Neural progenitor cell (in vitro differentiated cells): ENCODE measurements at regions not wholly inside any gene's neighbourhood (a gene's known extent, or its start where the extent isn't known, plus 50 kb on each side); places are given as distances from the start of the nearest gene placed in this dataset.

Experiments used
- EZH2 ChIP-seq: fragments of 200-600 bp; sonication (generic); IDR thresholded peaks from 2 replicates; pipeline ENCODE4 v1.6.1; 2017; ENCODE audit warnings: antibody characterized with exemption, mild to moderate bottlenecking, moderate library complexity
- TF ChIP-seq, protein P1 (sequence below): fragments of 200-600 bp; sonication (generic); IDR thresholded peaks from 2 replicates; pipeline ENCODE4 v1.5.1; 2017; ENCODE audit warnings: antibody characterized with exemption, mild to moderate bottlenecking

DNA sequence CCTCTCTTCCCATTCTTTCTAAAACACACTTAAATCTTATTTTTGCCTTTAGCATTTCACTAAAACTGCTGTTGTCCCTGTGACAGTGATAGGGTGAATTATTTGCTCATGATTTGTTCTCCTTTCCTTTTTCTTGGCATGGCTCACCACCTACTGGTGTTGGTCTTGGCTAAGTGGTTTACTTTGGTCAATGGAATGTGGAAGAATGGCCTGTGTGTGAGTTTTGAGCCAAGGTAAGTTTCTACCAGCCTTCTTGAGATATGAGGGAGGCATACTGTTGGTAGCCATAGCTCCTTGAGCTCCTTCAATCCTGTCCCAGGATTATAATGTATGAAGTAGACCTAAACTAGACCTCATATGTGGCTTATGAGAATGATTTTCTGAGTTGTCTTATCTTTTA, 506.3 kb upstream of the RAG2 start:
- TF ChIP-seq, protein P1, sequence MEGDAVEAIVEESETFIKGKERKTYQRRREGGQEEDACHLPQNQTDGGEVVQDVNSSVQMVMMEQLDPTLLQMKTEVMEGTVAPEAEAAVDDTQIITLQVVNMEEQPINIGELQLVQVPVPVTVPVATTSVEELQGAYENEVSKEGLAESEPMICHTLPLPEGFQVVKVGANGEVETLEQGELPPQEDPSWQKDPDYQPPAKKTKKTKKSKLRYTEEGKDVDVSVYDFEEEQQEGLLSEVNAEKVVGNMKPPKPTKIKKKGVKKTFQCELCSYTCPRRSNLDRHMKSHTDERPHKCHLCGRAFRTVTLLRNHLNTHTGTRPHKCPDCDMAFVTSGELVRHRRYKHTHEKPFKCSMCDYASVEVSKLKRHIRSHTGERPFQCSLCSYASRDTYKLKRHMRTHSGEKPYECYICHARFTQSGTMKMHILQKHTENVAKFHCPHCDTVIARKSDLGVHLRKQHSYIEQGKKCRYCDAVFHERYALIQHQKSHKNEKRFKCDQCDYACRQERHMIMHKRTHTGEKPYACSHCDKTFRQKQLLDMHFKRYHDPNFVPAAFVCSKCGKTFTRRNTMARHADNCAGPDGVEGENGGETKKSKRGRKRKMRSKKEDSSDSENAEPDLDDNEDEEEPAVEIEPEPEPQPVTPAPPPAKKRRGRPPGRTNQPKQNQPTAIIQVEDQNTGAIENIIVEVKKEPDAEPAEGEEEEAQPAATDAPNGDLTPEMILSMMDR = no peak
- no peak for TF ChIP-seq EZH2
